Fibroblast of lung (primary cell): ENCODE measurements at regions not wholly inside any gene's neighbourhood (a gene's known extent, or its start where the extent isn't known, plus 50 kb on each side); places are given as distances from the start of the nearest gene placed in this dataset.

Experiments
- CTCF ChIP-seq, 2 donors: IDR thresholded peaks in 1 of 2; conservative IDR thresholded peaks in 1 of 2; 1 replicate in 1 of 2; 2 replicates in 1 of 2; pipeline ENCODE4 v1.5.1; 2011 to 2012; ENCODE audit warnings: low read length in 2 of 2, control low read depth in 1 of 2, inconsistent platforms in 1 of 2, low read depth in 1 of 2, mild to moderate bottlenecking in 1 of 2
- EZH2 ChIP-seq: IDR thresholded peaks from 2 replicates; pipeline ENCODE4 v1.5.1; 2012; ENCODE audit warnings: low read length, control low read depth, mild to moderate bottlenecking; ENCODE audit errors: missing control alignments

GRCh38 chr2:5985536-5986385 lies 293.6 kb downstream of the SOX11 start:
- TF ChIP-seq EZH2 (no peak), CTCF (conservative IDR thresholded peaks at IDR 0.05 in 1 of 2, IDR thresholded peaks at IDR 0.05 in 1 of 2; ENCODE audit: low read depth in 1 of 2, low read length in 2 of 2) (no peak)
